HG02852 (cell line): ENCODE measurements at regions not wholly inside any gene's neighbourhood (a gene's known extent, or its start where the extent isn't known, plus 50 kb on each side); places are given as distances from the start of the nearest gene placed in this dataset.

Source experiments
- ATAC-seq: cut with Tn5 transposase; IDR thresholded peaks from one replicate; pipeline ENCODE4 v1.9.1; 2021; ENCODE audit warnings: mild to moderate bottlenecking, moderate library complexity; ENCODE audit not compliant: unreplicated experiment

DNA sequence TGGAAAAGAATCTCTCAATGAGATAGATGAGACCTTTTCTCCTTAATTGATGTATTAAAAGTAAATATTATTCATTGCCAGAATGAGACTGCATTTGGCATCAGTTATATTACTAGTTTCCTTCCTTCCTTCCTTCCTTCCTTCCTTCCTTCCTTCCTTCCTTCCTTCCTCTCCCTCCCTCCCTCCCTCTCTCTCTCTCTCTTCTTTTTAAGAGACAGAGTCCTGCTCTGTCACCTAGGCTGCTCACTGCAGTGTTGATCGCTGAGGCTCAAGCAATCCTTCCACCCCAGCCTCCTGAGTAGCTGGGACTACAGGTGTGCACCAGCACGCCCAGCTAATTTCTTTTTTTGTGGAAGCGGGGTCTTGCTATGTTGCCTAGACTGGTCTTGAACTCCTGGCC, 50.4 kb upstream of the ARX start:
- ATAC-seq, result no peak
